ENCODE measurements at regions not wholly inside any gene's neighbourhood (a gene's known extent, or its start where the extent isn't known, plus 50 kb on each side); places are given as distances from the start of the nearest gene placed in this dataset.
"Not testable (repeated sequence)": the region's sequence is repeated elsewhere in the genome, so short reads cannot be mapped to it uniquely, and the experiment has no call there.

GRCh38 chr5:56426693-56427092, 193.6 kb upstream of the ANKRD55 start:
- no peak for DNase-seq (ENCODE audit: low read depth, low spot score)

DNA sequence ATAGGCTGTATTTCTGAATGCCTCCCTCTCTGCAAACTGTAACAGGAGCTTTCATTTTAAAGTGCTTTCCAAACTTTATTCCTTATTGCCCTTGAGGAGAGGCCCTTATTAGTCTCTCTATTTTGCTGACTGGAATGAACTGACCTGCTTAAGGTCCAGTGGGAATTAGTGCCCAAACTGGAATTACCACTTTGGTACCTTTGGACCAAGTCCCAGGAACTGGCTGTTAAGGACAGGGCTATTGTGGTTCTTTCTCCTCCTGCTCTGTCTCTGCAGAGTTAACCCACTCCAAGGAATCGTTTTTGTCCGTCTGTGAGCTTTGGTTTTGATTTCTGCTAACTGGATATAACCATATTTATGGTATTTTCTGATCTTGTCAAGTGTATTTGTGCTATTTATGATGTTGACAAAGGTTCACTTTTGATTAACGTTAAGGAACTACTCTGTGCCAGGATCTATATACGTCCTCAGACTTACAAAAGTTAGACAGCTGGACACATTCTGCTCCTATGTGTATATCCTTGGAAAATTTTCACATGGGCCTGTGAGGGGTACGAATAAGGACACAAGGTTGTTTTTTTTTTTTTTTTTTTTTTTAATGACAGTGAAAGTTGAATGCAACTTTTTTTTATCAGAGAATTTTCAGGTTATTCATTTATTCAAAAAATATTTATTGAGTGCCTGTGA, 189.1 kb upstream of the ANKRD55 start:
- peak; percentile 41 for DNase-seq (ENCODE audit: low read depth, low spot score)

GRCh38 chr5:56421246-56422075, 188.3 kb upstream of the ANKRD55 start:
- no peak for DNase-seq (ENCODE audit: low read depth, low spot score)

DNA sequence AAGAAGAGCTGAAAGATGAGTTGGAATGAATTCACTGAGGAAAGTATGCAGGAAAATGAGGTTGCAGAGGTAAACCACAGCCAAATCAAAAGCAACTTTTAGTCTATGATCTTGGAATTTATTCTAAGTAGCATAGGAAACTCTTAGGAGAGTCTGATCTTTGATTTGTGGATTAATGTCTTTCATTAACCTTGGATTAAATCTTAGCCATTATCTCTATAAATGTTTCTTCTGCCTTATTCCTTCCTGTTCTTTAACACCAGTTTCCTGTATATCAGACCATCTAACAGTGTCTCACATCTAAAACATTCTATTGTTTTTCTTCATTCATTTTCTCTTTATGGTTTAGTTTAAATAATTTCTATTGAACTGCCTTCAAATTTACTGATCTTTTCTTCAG, 187.2 kb upstream of the ANKRD55 start:
- DNase-seq (ENCODE audit: low read depth, low spot score) = no peak

DNA sequence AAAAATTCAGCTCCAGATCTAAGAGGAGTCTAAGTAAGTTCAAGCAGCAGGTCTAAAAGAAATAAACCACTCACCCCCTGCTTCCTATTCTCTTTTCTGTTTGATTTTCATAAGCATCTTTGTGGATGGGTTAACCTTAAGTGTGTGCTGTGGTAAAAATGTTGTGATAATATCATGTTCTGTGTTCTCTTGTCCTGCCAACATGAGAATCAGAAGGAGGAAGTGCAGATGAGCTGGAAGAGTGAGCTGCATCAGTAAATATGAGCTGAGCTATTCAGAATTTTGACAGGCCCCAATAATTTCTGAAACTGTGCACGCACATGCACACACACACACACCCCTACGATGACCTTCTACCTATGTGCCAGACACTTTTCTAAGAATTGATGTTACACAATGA, 186.5 kb upstream of the ANKRD55 start:
- DNase-seq (ENCODE audit: low read depth, low spot score) = no peak

DNA sequence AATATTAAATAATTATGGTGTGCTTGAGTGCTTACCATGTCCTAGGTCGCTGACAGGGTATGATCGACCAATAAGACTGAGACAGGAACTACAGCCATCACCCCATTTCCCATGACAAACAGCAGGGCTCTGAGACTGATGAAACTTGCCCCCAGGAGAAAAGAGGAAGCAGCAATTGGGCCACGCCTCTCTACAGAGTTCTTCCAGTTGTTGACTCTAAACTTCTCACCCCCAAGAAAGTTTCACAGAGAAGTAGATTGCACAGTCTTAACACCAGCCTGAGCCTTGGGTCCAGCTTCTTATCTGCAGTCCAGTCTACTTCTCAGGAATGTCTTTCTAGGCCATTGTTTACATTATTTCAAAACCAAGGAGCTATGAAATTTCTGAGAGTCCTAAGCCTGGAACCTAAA, 182.2 kb upstream of the ANKRD55 start:
- DNase-seq (ENCODE audit: low read depth, low spot score) = peak; percentile 22

GRCh38 chr5:56414066-56414465, 180.9 kb upstream of the ANKRD55 start:
- DNase-seq (ENCODE audit: low read depth, low spot score) = no peak

- DNase-seq (ENCODE audit: low read depth, low spot score) = no peak
Observed at GRCh38 chr5:56413546-56413945, 180.4 kb upstream of the ANKRD55 start.

GRCh38 chr5:56412601-56413379, 179.7 kb upstream of the ANKRD55 start:
- no peak for DNase-seq (ENCODE audit: low read depth, low spot score)

DNA sequence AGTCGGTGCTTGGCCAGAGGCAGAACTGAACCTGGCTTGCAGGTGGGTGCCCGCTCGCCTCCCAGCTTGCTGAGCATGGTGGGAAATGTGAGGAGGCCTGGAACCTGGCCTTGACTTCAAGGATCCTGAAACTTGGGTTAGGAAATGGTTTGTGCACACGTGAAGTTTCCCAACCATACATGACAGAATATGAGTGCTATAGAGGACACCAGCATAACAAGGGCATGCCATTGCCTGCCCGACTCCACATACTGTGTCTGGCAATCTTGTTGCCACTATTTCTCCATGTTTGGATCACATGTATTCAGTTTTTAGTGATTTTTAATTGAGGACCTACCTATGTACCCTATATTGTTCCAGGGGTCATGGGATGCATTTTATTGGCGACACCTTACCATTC, 177.6 kb upstream of the ANKRD55 start:
- DNase-seq (ENCODE audit: low read depth, low spot score) = no peak

DNA sequence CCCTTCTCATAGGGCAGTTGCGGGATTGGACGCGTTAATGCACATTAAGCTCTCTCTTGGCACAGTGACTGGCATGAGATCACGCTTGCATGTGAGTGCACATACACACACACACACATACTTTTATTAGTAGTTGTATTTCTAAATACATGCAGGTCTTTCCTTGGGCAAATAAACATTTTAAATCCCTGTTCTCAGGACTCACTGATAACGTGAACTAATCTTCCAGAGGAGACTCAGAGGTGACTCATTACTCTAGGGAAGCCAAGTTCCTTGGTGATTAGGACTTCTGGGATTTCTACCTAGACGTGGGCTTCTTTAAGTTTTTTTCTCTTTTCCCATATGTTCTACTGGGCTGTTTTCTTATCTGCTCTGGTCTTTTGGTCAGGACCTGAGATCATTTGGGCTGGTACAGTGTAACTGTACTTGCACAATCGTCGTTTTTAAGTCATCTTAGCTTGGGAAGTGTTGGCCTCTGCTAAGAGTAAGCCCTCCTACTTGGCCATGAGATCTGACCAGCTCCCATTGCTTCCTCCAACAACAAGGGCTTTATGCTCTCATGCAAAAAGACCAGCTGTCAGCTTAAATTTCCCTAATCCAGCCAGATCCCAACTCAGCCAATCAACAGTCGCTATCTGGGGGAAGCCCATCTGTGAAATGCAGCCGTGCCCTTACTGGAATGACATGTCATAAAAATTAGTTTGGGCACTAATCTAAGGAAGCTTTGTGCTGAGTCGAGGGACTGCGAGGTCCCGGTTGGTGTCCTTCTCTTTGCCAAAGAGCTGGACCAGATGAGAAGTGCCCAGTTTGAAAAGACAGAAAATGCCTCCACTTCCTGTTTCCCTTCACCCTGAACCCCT, 176.4 kb upstream of the ANKRD55 start:
- DNase-seq (ENCODE audit: low read depth, low spot score) = peak; percentile 63

GRCh38 chr5:56406838-56407237, 173.7 kb upstream of the ANKRD55 start:
- DNase-seq (ENCODE audit: low read depth, low spot score) = no peak

DNA sequence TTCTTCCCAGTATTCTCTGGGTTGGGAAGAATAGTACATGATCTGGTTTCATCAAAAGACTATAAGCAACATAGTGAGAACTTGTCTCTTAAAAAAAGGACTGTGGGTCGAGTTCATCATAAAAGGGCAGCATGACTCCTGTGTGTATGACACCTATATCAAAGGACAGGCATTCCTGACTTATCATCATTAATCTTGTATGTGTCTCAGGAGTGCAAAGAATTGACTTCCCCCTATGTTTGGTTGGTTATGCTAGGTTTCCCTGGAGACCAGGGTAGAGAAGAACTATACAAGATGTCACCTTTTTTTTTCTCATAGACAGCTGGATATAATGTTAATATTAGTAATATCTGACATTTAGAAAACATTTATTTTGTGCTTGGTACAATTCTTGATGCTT, 173.1 kb upstream of the ANKRD55 start:
- DNase-seq (ENCODE audit: low read depth, low spot score) = no peak

GRCh38 chr5:56405116-56405908, 172.2 kb upstream of the ANKRD55 start:
- DNase-seq (ENCODE audit: low read depth, low spot score) = peak; percentile 62

DNA sequence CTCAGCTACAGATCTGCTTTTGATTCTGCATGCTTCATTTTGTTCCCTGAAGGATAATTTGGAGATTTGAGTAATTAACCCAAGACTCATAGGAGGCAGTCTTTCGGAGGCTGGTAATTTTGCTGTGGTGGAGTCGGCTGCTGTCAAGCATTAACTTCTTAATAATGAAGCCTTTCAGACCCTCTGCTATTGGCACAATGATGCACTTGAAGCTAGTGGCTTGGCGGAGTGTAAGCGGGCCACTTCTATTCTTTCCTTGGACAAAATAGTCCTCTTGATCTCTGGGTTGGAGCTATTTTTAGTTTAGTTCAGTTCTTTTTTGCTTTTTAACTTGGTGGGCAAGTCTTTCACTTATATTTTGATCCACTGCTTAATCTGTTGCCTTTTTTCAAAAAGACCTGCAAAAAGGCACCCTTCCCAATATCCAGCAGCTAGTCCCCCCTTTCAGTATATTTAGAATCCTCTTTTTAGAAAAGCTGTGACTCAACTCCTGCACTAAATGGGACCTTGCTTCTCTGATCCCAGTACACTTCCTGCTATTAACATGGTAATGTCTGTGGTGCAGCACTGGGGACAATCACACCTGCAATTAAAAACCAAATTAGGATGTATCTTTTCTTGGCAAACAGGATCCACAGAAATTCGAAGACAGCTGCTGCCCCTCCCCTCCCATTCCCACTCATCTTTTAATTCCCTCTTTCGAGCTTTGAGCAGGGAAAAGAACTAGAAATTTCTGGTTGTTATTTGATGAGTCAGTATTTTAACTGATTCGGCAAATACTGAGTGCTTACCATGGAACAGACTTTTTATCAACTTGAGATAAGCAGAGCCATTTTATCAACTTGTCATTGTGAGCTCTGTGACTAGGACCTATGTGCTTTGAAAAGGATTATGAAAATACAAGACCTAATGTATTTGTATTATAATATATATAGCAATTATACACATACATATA, 169.4 kb upstream of the ANKRD55 start:
- DNase-seq (ENCODE audit: low read depth, low spot score) = no peak

- not testable (repeated sequence) for DNase-seq (ENCODE audit: low read depth, low spot score)
Observed at GRCh38 chr5:56397796-56398195, 164.7 kb upstream of the ANKRD55 start.

DNA sequence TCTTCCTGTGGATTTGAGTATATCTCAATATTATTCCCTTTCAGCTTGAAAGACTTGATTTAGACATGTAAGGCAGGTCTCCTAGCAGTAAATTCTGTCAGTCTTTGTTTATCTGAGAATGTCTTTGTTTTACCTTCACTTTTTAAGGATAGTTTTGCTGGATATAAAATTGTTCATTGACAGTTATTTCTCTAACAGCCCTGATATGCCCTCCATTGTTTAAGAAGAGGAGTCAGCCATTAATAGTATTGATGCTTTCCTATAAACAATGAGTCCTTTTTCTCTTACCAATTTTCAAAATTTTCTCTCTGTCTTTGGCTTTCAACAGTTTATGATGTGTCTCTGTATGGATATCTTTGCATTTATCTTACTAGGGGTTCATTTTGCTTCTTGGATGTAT, 163.5 kb upstream of the ANKRD55 start:
- no peak for DNase-seq (ENCODE audit: low read depth, low spot score)

DNA sequence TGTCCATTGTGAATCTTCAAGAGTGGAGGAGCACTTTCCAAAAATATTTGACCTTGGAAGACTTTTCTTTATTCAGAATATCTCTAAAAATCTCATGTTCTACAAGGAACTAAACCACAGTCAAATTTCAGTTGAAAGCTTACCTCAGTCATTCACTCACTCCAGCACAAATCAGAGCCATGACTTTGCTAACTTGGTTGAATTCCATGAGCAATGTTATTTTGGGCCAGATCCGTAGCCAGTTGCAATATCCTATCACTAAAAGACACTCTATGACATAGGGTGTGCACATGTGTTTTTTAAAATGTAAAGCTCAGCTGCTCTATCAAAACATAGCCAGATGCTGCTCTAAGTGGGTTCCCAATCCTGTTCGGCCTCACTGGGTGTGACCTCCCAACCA, 156.1 kb upstream of the ANKRD55 start:
- DNase-seq (ENCODE audit: low read depth, low spot score) = no peak

- no peak for DNase-seq (ENCODE audit: low read depth, low spot score)
Observed at GRCh38 chr5:56388229-56388985, 155.3 kb upstream of the ANKRD55 start.

Data from ELF-1 (cell line).